ENCODE measurements at regions not wholly inside any gene's neighbourhood (a gene's known extent, or its start where the extent isn't known, plus 50 kb on each side); places are given as distances from the start of the nearest gene placed in this dataset.

GRCh38 chr18:44552706-44553105, 128.0 kb upstream of the SETBP1 start:
- no peaks in the 10 kb centered on the region for H3K4me1 ChIP-seq (ENCODE audit: control insufficient read depth in 1 of 2, low read depth in 2 of 2)
- DNase-seq (ENCODE audit: low spot score) = no peak

DNA sequence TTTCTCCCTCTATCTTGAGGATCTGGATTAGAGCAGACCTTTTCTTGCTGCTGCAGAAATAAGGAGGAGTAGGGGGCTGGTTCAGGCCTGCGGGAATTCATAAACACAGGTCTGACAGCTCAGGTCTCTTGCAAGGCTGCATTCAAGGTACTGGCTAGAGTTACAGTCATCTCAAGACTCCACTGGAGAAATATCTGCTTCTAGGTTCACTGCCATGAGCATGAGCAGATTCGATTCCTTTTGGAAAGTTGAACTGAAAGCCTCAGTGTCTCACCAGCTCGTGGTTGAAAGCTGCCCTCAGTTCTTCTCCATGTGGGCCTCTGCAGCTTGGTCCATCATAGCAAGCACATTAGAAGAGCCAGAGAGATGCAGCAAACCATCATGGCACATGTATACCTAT, 124.4 kb upstream of the SETBP1 start:
- Histone ChIP-seq H3K27me3 (replicated peaks; ENCODE audit: insufficient read depth) (no peaks in the 10 kb centered on the region), H3K4me3 (no peak overlapping the region), H3K27ac (no peak overlapping the region), H3K9me3 (no peaks in the 10 kb centered on the region), H3K4me1 (ENCODE audit: control insufficient read depth in 1 of 2, low read depth in 2 of 2) (no peaks in the 10 kb centered on the region), H3K36me3 (no peaks in the 10 kb centered on the region)
- TF ChIP-seq CTCF (IDR thresholded peaks at IDR 0.05) = no peak
- ATAC-seq (ENCODE audit: insufficient number of reproducible peaks, low FRiP score, low read depth) (no peak), DNase-seq (ENCODE audit: low spot score) (no peak)

More at GRCh38 chr18:44552706-44553105, 128.0 kb upstream of the SETBP1 start:
- no peaks in the 10 kb centered on the region for H3K27me3 ChIP-seq (replicated peaks; ENCODE audit: insufficient read depth)
- H3K9me3 ChIP-seq = no peaks in the 10 kb centered on the region
- no peak for ATAC-seq (ENCODE audit: insufficient number of reproducible peaks, low FRiP score, low read depth)
- no peak overlapping the region for H3K4me3 ChIP-seq
- H3K36me3 ChIP-seq = no peaks in the 10 kb centered on the region
- TF ChIP-seq CTCF (IDR thresholded peaks at IDR 0.05) = no peak
- H3K27ac ChIP-seq = no peak overlapping the region

DNA sequence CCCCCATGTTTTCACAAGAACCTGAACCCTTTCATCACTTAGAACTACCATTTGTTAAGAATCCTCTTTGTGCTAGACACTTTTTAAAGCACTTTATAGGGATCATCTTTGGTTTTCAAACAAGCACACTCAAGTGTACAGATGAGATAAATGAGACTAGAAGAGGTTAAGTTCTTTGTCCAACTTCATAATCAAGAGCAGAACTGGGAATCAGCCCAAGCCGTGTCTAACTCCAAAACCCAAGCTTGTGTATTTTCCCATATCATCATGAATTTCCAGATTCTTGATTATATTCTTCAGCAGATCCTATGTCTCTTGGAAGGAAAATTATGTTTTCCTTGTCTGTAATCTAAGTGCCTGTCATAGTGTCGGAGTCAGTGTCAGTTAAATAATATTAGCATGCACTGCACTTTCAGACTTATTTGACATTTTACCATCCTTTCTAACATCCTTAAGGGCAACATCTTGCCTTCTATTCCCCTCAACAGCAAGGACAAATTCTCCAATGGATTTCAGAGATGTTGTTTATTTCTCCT, 123.0 kb upstream of the SETBP1 start:
- H3K27ac ChIP-seq = no peak overlapping the region
- no peak for ATAC-seq (ENCODE audit: insufficient number of reproducible peaks, low FRiP score, low read depth)

GRCh38 chr18:44558767-44559166, 121.9 kb upstream of the SETBP1 start:
- H3K27ac ChIP-seq = no peak overlapping the region
- TF ChIP-seq CTCF (IDR thresholded peaks at IDR 0.05) = no peak
- H3K4me3 ChIP-seq = no peak overlapping the region
- DNase-seq (ENCODE audit: low spot score) = no peak
- H3K4me1 ChIP-seq (ENCODE audit: control insufficient read depth in 1 of 2, low read depth in 2 of 2) = no peaks in the 10 kb centered on the region
- no peak for ATAC-seq (ENCODE audit: insufficient number of reproducible peaks, low FRiP score, low read depth)
- no peaks in the 10 kb centered on the region for H3K36me3 ChIP-seq
- no peaks in the 10 kb centered on the region for H3K27me3 ChIP-seq (replicated peaks; ENCODE audit: insufficient read depth)
- H3K9me3 ChIP-seq = no peaks in the 10 kb centered on the region

More for the DNA sequence above, 123.0 kb upstream of the SETBP1 start:
- no peaks in the 10 kb centered on the region for H3K27me3 ChIP-seq (replicated peaks; ENCODE audit: insufficient read depth)
- DNase-seq (ENCODE audit: low spot score) = no peak
- no peaks in the 10 kb centered on the region for H3K36me3 ChIP-seq
- H3K4me1 ChIP-seq (ENCODE audit: control insufficient read depth in 1 of 2, low read depth in 2 of 2) = no peaks in the 10 kb centered on the region
- H3K4me3 ChIP-seq = no peak overlapping the region
- TF ChIP-seq CTCF (IDR thresholded peaks at IDR 0.05) = no peak
- H3K9me3 ChIP-seq = no peaks in the 10 kb centered on the region

DNA sequence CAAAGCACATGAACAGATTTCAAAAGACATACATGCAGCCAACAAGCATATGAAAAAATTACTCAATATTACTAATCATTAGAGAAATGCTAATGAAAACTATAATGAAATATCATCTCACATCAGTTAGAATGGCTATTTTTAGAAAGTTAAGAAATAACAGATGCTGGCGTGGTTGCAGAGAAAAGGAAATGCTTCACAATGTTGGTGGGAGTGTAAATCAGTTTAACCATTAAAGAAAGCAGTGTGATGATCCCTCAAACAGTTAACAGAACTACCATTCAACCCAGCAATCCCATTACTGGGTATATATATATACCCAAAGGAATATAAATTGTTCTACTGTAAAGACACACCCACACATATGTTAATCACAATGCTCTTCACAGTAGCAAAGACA, 117.7 kb upstream of the SETBP1 start:
- TF ChIP-seq CTCF (IDR thresholded peaks at IDR 0.05) = no peak
- Histone ChIP-seq H3K36me3 (no peaks in the 10 kb centered on the region), H3K4me3 (no peak overlapping the region), H3K27ac (no peak overlapping the region), H3K9me3 (no peaks in the 10 kb centered on the region), H3K4me1 (ENCODE audit: control insufficient read depth in 1 of 2, low read depth in 2 of 2) (peaks cover 0 to 8% of the 10 kb centered on the region in 2 donors), H3K27me3 (replicated peaks; ENCODE audit: insufficient read depth) (no peaks in the 10 kb centered on the region)
- ATAC-seq (ENCODE audit: insufficient number of reproducible peaks, low FRiP score, low read depth) = no peak
- no peak for DNase-seq (ENCODE audit: low spot score)

Data from thoracic aorta (tissue), 2 donors.